ENCODE measurements at regions not wholly inside any gene's neighbourhood (a gene's known extent, or its start where the extent isn't known, plus 50 kb on each side); places are given as distances from the start of the nearest gene placed in this dataset.

GRCh38 chr2:184041777-184042176 is 556.6 kb upstream of the ZNF804A start:
- no peak for TF ChIP-seq POLR2AphosphoS5 (IDR thresholded peaks at IDR 0.05; ENCODE audit: borderline replicate concordance, low read depth, low read length)
- no peak for TF ChIP-seq EZH2 (IDR thresholded peaks at IDR 0.05)
- no peak for TF ChIP-seq FOXP2 (optimal IDR thresholded peaks at IDR 0.05; ENCODE audit: control extremely low read depth, extremely low read length, insufficient read depth)
